Naive B cell (primary cell): ENCODE measurements at regions not wholly inside any gene's neighbourhood (a gene's known extent, or its start where the extent isn't known, plus 50 kb on each side); places are given as distances from the start of the nearest gene placed in this dataset.

Source experiments
- ATAC-seq, 2 donors: fragments of 150-1000 bp; cut with Tn5 transposase; 2 replicates each; pipeline ENCODE4 v1.10.0; 2021; ENCODE audit warnings: low read depth in 2 of 2, mild to moderate bottlenecking in 2 of 2, moderate library complexity in 2 of 2
- DNase-seq: peaks from one replicate; pipeline ENCODE4 v3.0.0; 2022
- H3K27ac Mint-ChIP-seq, 6 donors: one replicate each; pipeline ENCODE4 v1.8.0; 2020 to 2022; ENCODE audit warnings: mild to moderate bottlenecking in 6 of 6, mixed read lengths in 6 of 6, moderate library complexity in 5 of 6, inconsistent platforms in 2 of 6
- H3K27me3 Mint-ChIP-seq, 3 donors: one replicate each; pipeline ENCODE4 v1.8.0; 2021 to 2022; ENCODE audit warnings: mixed read lengths in 3 of 3, mild to moderate bottlenecking in 1 of 3
- H3K36me3 Mint-ChIP-seq, 2 donors: one replicate each; pipeline ENCODE4 v1.8.0; 2020 to 2022; ENCODE audit warnings: mixed read lengths in 2 of 2, inconsistent platforms in 1 of 2, mild to moderate bottlenecking in 1 of 2
- H3K4me1 Mint-ChIP-seq, 3 donors: one replicate each; pipeline ENCODE4 v1.8.0; 2020 to 2022; ENCODE audit warnings: mixed read lengths in 3 of 3, inconsistent platforms in 1 of 3, mild to moderate bottlenecking in 1 of 3, moderate library complexity in 1 of 3
- H3K4me3 Mint-ChIP-seq, 8 donors: one replicate each; pipeline ENCODE4 v1.8.0; 2020 to 2022; ENCODE audit warnings: mild to moderate bottlenecking in 8 of 8, mixed read lengths in 8 of 8, moderate library complexity in 8 of 8, inconsistent platforms in 2 of 8
- H3K9me3 Mint-ChIP-seq, 7 donors: one replicate each; pipeline ENCODE4 v1.8.0; 2020 to 2022; ENCODE audit warnings: mixed read lengths in 7 of 7, mild to moderate bottlenecking in 5 of 7, inconsistent platforms in 2 of 7, moderate library complexity in 1 of 7

- DNase-seq (no peak), ATAC-seq (no peak)
- Mint-ChIP-seq H3K36me3 (peaks cover 0 to 8% of the 10 kb centered on the region in 2 donors), H3K9me3 (no peaks in the 10 kb centered on the region), H3K27me3 (peaks cover 10 to 16% (median 16%) of the 10 kb centered on the region in 3 donors), H3K4me3 (peak overlapping the region in 2 of 8 donors; percentile 37 to 75), H3K4me1 (peaks cover 21 to 31% (median 31%) of the 10 kb centered on the region in 3 donors), H3K27ac (peak overlapping the region in 2 of 6 donors; percentile 12 to 34)
Measured at GRCh38 chr13:22286338-22286737, 615.5 kb downstream of the FGF9 start.

- H3K4me1 Mint-ChIP-seq = peaks cover 21 to 31% (median 31%) of the 10 kb centered on the region in 3 donors
- ATAC-seq = peak; percentile 78 to 83
- H3K4me3 Mint-ChIP-seq = peak overlapping the region in 3 of 8 donors; percentile 3 to 37 (median 9)
- DNase-seq = peak; percentile 37
- H3K27ac Mint-ChIP-seq = peak overlapping the region in 2 of 6 donors; percentile 31 to 79
- peaks cover 0 to 8% of the 10 kb centered on the region in 2 donors for H3K36me3 Mint-ChIP-seq
- H3K9me3 Mint-ChIP-seq = no peaks in the 10 kb centered on the region
- peaks cover 10 to 16% (median 16%) of the 10 kb centered on the region in 3 donors for H3K27me3 Mint-ChIP-seq
Measured at GRCh38 chr13:22287343-22287920, 616.6 kb downstream of the FGF9 start.

DNA sequence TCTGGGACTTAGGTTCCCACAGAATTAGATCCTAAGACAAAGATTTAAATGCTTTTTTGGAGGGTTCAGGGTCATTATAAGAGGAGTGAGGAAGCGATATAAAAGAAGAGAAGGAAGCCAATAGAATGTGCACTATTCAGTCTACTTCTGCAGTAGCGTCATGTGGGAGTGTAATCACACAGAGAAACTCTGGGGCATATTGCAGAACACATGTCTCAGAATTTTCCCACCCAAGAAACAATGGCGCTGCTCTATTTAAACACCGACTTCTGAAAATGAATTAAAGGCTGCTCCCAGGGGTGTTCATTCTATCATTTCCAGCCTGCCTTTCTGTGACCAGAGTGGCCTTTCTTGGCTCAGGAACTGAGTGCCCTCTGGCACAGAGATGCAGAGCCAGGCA, 617.6 kb downstream of the FGF9 start:
- Mint-ChIP-seq H3K36me3 (peaks cover 0 to 8% of the 10 kb centered on the region in 2 donors), H3K4me1 (peaks cover 21 to 31% (median 31%) of the 10 kb centered on the region in 3 donors), H3K27me3 (peaks cover 14 to 21% (median 16%) of the 10 kb centered on the region in 3 donors), H3K27ac (peak overlapping the region in 1 of 6 donors; percentile 48), H3K4me3 (no peak overlapping the region), H3K9me3 (no peaks in the 10 kb centered on the region)
- DNase-seq (no peak), ATAC-seq (no peak)

- Mint-ChIP-seq H3K27ac (no peak overlapping the region), H3K4me3 (no peak overlapping the region), H3K27me3 (peaks cover 10 to 16% (median 15%) of the 10 kb centered on the region in 3 donors), H3K36me3 (peaks cover 0 to 8% of the 10 kb centered on the region in 2 donors), H3K4me1 (peaks cover 21 to 31% (median 31%) of the 10 kb centered on the region in 3 donors), H3K9me3 (no peaks in the 10 kb centered on the region)
- DNase-seq (no peak), ATAC-seq (no peak)
Measured at GRCh38 chr13:22289711-22290110, 618.8 kb downstream of the FGF9 start.

DNA sequence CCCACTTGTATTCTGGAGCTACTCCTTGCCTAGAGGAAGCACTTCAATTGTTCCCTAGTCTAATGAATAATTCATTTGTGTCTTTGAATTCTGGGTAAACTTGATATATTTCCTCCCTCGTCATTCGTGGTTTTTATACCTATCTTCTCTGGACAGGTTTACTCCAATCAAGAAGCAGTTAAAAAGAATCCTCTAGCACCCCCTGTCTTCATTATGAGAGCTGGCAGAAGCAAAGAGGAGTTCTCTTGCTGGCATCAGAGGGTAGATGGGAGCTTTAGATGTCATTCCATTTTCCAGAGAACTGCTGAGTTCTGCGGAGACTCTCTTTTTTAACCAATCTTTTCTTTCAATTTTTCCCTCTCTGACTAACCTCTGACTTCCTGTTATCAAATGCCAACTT, 627.7 kb downstream of the FGF9 start:
- Mint-ChIP-seq H3K36me3 (peaks cover 12 to 13% of the 10 kb centered on the region in 2 donors), H3K27me3 (peaks cover 15 to 27% (median 19%) of the 10 kb centered on the region in 3 donors), H3K9me3 (peaks cover 8 to 39% (median 19%) of the 10 kb centered on the region in 7 donors), H3K27ac (peak overlapping the region in 1 of 6 donors; percentile 41), H3K4me3 (no peak overlapping the region), H3K4me1 (no peaks in the 10 kb centered on the region)
- DNase-seq (no peak), ATAC-seq (no peak)

GRCh38 chr13:22311734-22312404, 641.0 kb downstream of the FGF9 start:
- H3K27me3 Mint-ChIP-seq = peaks cover 8 to 11% (median 10%) of the 10 kb centered on the region in 3 donors
- H3K4me1 Mint-ChIP-seq = no peaks in the 10 kb centered on the region
- H3K27ac Mint-ChIP-seq = no peak overlapping the region
- no peak for ATAC-seq
- peaks cover 2 to 17% (median 11%) of the 10 kb centered on the region in 7 donors for H3K9me3 Mint-ChIP-seq
- no peaks in the 10 kb centered on the region for H3K36me3 Mint-ChIP-seq
- no peak for DNase-seq
- no peak overlapping the region for H3K4me3 Mint-ChIP-seq

- peak overlapping the region in 1 of 8 donors; percentile 7 for H3K4me3 Mint-ChIP-seq
Measured at GRCh38 chr13:22312405-22312803, 641.5 kb downstream of the FGF9 start.

GRCh38 chr13:22316494-22317025, 645.7 kb downstream of the FGF9 start:
- Mint-ChIP-seq H3K9me3 (peaks cover 0 to 8% (median 4%) of the 10 kb centered on the region in 7 donors), H3K27me3 (peaks cover 8 to 13% (median 13%) of the 10 kb centered on the region in 3 donors), H3K4me3 (no peak overlapping the region), H3K36me3 (no peaks in the 10 kb centered on the region), H3K27ac (no peak overlapping the region), H3K4me1 (peaks cover 0 to 5% (median 4%) of the 10 kb centered on the region in 3 donors)
- DNase-seq = no peak
- ATAC-seq = no peak

More at GRCh38 chr13:22312405-22312803, 641.5 kb downstream of the FGF9 start:
- Mint-ChIP-seq H3K27me3 (peaks cover 8 to 14% (median 13%) of the 10 kb centered on the region in 3 donors), H3K27ac (peak overlapping the region in 1 of 6 donors; percentile 75), H3K9me3 (peaks cover 2 to 12% (median 7%) of the 10 kb centered on the region in 7 donors), H3K36me3 (no peaks in the 10 kb centered on the region), H3K4me1 (no peaks in the 10 kb centered on the region)
- DNase-seq = no peak
- ATAC-seq = no peak

- peaks cover 0 to 15% (median 14%) of the 10 kb centered on the region in 3 donors for H3K27me3 Mint-ChIP-seq
- no peaks in the 10 kb centered on the region for H3K36me3 Mint-ChIP-seq
- no peak for ATAC-seq
- peaks cover 0 to 3% (median 0%) of the 10 kb centered on the region in 7 donors for H3K9me3 Mint-ChIP-seq
- H3K4me3 Mint-ChIP-seq = no peak overlapping the region
- H3K27ac Mint-ChIP-seq = no peak overlapping the region
- no peak for DNase-seq
- H3K4me1 Mint-ChIP-seq = peaks cover 0 to 5% (median 4%) of the 10 kb centered on the region in 3 donors
Measured at GRCh38 chr13:22320991-22321390, 650.1 kb downstream of the FGF9 start.

- DNase-seq = no peak
- ATAC-seq = no peak
- Mint-ChIP-seq H3K36me3 (no peaks in the 10 kb centered on the region), H3K27ac (peak overlapping the region in 1 of 6 donors; percentile 21), H3K4me1 (peaks cover 0 to 4% (median 0%) of the 10 kb centered on the region in 3 donors), H3K27me3 (peaks cover 0 to 11% (median 6%) of the 10 kb centered on the region in 3 donors), H3K9me3 (peaks cover 0 to 3% (median 0%) of the 10 kb centered on the region in 7 donors), H3K4me3 (no peak overlapping the region)
Measured at GRCh38 chr13:22325761-22326160, 654.9 kb downstream of the FGF9 start.

DNA sequence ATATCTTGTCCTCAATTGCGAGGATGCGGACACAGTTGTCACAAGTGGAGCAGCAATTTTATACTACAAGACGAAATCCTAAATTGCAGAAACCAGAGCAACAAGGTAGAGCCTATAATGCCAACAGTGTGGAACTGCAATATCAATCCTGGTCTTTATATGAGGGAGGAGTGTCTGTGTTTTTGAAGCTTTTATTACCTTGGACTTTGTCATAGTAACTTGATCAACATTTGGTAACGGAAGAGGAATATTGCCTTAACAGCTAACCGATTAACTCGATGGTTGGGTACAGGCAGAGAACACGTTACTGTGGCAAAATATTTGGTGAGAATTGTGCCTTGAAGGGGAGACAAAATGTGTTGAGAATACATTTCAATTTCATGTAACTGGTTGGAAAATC, 661.5 kb downstream of the FGF9 start:
- H3K4me1 Mint-ChIP-seq = peaks cover 0 to 6% (median 5%) of the 10 kb centered on the region in 3 donors
- peaks cover 0 to 10% (median 0%) of the 10 kb centered on the region in 7 donors for H3K9me3 Mint-ChIP-seq
- no peak overlapping the region for H3K4me3 Mint-ChIP-seq
- DNase-seq (no peak), ATAC-seq (no peak)
- peak overlapping the region in 1 of 6 donors; percentile 2 for H3K27ac Mint-ChIP-seq
- peaks cover 0 to under 1% of the 10 kb centered on the region in 2 donors for H3K36me3 Mint-ChIP-seq
- peaks cover 0 to 5% (median 0%) of the 10 kb centered on the region in 3 donors for H3K27me3 Mint-ChIP-seq

DNA sequence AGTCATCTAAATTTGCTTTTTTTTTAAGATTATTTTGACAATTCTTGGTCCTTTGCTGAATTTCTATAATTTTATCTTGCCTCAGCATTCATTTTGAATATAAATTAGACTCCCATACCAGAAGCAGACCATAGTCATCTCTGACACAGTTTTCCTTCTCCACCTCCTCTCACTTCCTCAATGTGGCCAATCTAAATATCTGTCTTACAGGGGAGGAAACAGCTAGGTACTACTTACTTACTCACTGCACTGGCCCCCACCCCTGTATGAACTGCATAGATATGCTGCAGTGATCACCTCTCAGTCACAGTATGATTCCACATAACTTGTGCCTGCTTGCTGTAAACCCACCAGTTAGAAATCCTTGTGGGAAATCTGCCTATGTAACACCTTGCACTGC, 665.6 kb downstream of the FGF9 start:
- peaks cover 4 to 20% (median 13%) of the 10 kb centered on the region in 7 donors for H3K9me3 Mint-ChIP-seq
- H3K36me3 Mint-ChIP-seq = peaks cover 0 to 8% of the 10 kb centered on the region in 2 donors
- peaks cover 0 to 6% (median 5%) of the 10 kb centered on the region in 3 donors for H3K4me1 Mint-ChIP-seq
- peaks cover 0 to 5% (median 0%) of the 10 kb centered on the region in 3 donors for H3K27me3 Mint-ChIP-seq
- H3K27ac Mint-ChIP-seq = no peak overlapping the region
- ATAC-seq = peak in 1 of 2 donors; percentile 60
- no peak for DNase-seq
- H3K4me3 Mint-ChIP-seq = no peak overlapping the region

- peak overlapping the region in 1 of 6 donors; percentile 9 for H3K27ac Mint-ChIP-seq
- DNase-seq (no peak), ATAC-seq (no peak)
- H3K9me3 Mint-ChIP-seq = peaks cover 0 to 21% (median 3%) of the 10 kb centered on the region in 7 donors
- peaks cover 0 to 8% of the 10 kb centered on the region in 2 donors for H3K36me3 Mint-ChIP-seq
- no peak overlapping the region for H3K4me3 Mint-ChIP-seq
- no peaks in the 10 kb centered on the region for H3K4me1 Mint-ChIP-seq
- H3K27me3 Mint-ChIP-seq = peaks cover 0 to 6% (median 0%) of the 10 kb centered on the region in 3 donors
Measured at GRCh38 chr13:22357132-22357531, 686.3 kb downstream of the FGF9 start.
